NCI-H82 (cell line): ENCODE measurements at regions not wholly inside any gene's neighbourhood (a gene's known extent, or its start where the extent isn't known, plus 50 kb on each side); places are given as distances from the start of the nearest gene placed in this dataset.

Experiments used
- DNase-seq: peaks from one replicate; lab custom pipeline; 2025; lab: John Stamatoyannopoulos, UW

DNA sequence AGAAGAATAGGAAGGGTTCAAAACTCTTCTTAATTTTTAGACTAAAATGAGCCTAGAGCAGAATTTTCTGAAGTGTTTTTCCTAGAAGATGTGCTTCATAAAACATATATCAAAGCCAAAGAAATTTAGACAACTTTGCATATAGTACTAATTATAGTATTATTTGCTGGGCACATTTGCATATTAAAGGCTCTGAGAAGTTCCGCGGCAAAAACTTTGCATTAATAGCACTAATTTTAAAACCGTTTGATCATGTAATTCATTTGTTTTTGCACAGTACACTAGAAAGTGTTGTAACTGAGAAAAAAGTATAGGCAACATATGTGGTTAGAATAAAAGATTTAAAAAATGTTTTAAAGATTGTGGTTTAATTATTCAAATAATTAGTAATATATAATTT, 412.0 kb upstream of the NR2F2 start:
- no peak for DNase-seq

DNA sequence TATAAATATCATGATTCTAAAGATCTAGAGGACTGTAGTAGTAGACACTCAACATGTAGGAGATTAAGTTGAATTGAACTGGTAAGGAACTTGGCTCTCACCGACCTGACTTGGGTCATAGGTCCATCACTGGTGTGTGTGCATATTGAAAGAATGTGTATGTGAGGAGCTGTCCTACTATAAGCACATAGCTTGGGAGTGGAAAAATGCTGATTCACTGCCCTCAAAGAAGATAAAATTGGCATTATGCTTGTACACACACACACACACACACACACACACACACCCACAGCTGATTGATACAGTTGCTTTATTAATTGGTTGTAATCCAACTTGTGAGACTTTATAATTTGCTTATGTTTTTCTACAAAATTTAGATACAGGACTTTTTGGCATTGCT, 411.0 kb upstream of the NR2F2 start:
- no peak for DNase-seq

DNA sequence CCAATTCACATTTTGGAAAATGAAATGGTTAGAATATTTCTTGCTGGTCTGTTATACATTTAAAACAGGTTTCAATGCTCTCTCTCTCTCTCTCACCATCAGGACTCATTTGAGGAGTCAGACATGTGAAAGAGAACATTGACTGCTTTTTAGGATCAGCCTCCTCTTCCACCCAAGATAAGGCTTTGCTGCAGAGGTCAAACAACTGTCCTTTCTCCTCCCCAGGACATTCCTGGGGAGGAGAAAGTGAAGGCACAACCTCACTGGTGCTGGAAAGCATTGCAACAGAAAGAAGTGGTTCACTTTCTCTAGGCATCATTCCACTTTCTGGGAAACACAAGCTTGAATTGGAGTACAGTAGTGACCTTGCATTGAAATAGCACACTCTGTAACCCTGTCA, 409.1 kb upstream of the NR2F2 start:
- DNase-seq, result no peak

DNA sequence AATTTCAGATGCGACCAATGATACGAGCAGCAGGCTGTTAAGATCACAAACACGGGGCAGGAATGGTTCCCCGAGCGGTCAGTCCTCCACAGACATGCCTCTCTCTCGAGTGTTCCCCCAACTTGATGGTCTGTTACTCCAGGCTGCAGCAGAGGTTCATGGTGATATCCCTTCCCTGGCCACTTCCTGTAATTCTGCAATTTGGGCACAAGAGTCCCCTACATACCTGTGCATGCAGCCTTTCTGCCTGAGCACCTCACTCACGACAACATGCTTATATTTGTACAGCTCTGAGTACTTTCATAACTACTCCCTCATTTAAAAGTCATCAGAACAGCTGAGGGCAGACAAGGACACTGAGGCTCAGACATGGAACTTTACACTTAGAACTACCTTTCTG, 408.1 kb upstream of the NR2F2 start:
- DNase-seq, result no peak

DNA sequence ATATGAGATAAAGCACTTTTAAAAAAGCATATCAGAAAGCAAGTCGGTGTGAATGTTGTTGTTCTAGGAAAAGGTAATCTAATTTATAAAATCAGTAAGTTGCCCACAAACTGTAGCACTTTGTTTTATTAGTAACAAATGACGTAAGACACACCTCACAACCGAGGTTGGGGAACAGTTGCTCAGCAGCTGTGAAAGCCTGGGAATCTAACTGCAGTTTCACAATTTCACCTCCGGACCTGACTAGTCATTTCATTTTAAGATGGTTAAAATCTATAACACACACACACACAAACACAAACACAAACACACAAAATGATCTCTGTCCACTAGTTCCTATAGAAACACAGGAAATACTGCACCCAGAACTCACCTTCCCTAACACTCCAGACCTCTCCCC, 406.7 kb upstream of the NR2F2 start:
- no peak for DNase-seq

DNA sequence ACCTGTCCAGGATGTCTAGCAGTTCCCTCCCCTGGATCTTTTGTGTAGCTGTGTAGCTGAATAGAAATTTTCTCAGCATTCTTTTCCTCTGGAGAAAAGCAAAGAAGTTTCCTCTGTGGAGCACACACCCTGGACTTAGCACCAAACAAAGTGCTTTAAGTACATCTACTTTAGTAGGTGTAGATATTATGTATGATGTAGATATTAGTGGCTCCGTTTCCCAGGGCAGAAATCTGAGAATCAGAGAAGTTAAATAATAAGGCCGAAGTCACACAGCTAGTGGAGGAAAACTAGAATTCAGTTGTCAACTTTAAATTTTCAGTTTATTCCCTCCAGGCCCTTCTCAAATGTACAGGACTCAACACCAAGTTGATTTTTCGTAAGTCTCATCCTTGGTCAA, 401.7 kb upstream of the NR2F2 start:
- DNase-seq, result no peak

DNA sequence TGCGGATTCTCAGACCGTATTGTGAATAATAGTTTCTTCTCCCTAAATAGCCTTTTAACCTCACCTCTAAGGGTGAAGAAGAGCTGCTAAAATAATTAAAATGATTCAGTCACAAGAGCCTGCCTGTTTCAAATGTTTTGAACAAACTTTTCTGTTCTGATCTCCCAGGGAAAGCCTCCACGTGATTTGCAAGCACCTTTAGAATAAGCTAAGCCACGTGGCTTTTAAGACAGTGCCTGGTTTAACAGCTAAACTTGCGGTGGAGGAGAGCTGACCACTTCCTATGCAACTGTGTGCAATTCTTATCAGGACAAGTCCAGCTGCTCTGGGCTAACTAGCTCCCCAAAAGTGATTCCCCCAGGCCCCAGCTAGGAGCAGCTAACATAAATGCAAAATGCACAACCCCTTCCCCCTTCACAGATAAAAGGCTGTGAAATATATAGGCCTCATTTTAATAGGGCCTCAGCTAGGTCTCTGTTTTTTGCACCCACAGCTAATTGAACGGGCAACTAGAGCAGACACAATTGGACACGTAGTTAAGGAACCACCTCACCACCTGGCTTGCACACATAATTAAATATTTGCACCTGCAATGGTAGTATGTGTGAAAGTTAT, 401.2 kb upstream of the NR2F2 start:
- DNase-seq, result peak; percentile 43

DNA sequence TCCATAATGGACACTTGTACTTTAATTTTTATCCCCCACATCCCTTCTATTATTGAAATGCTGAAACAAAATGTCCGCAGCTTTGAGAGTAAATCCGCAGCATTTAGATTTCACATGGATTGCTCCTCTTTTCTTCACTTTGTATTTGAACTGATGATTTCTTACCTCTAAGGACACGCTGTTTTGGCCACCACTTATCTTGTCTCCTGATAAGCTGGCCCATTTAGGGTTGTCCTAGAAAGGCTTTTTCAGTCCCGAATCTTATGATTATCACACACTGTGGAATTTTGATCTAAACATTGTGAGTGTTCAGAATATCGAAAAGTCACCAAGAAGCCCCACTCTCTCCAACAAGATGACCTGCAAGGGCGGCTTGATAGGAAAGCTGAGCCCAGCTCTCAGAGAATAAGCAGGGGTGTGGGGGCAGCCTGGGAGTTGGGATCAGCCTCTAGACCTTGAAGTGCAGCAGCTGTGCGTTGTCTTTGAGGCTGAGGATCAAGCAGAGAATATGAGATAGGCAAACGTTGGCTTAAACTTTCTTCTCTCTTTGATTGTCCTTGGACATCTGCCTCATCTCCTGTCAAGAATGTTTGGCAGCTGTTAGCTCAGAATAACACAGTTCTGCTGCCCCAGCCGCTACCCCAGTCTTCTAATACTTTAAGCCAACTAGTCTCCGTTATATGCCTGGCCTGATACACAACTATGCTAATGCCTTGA, 399.7 kb upstream of the NR2F2 start:
- peak; percentile 99 for DNase-seq

DNA sequence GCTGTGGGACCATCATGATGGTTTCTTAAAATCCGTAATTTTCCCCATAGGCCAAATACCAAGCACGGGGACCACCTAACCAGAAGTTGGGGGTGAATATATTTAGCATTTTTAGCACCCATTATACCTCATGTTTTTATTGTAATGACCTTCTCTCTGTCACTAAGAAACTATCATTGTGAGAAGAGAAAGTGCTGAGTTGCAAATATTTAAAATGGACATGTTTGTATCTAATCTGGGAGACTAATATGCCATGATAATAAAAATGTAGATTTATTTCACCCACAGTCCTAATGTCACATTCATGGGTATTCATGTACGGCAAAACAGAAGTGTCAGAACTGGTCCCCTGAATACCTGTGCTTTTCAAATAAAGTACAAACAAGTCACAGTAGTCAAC, 398.9 kb upstream of the NR2F2 start:
- DNase-seq, result no peak

DNA sequence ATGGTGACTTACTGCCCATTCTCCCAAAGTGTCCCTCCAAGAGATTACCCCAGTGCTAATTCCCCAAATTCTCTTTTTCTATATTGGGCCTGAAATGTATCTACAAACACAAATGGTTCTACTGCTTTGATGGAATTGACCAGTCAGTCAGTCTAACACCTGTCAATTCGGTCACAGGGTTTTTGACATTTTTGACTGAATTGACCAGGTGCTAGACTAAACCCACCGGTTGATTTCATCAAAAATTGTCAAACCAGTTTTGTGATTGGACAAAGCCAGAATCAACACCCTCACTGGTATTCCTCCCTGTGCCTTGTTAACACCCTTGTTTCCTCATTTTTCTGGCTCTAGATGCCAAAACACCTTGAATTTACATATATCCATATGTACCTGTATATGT, 398.4 kb upstream of the NR2F2 start:
- no peak for DNase-seq

DNA sequence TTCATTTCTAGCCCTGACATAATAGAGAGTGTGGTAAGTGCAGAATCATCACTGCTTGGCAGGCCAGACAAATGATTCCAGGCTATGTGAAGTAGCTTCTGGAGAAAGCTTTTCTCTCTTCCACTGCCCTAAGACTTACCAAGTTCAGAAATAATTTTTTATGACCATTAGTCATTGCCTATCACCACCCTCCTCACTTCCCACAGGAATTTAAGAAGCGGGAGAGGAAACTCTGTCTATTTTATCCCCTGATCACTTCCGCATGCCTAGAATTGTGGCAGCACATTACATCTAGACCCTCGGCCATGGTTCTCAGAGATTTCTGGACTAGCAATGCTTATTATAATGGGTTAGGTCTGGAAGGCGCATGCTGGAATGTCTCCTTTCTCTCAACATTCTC, 397.8 kb upstream of the NR2F2 start:
- DNase-seq, result no peak

DNA sequence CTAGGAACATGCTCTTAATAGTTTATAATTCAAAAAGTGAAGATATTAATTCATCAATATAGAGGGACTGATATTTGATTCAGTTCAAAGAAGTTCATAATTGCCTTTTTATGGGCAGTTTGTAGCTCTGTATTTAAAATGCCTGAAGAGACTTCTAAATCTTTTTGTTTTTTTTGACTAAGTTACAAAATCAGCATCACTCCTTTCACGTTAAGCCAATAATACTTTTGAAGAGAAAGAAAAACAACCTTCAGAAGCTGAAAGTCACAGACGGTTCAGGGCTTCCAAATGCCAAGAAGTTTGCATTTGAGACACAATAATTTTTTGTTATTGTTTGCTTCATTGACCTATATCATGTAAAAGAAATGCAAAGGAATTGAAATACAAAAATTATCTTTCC, 394.6 kb upstream of the NR2F2 start:
- DNase-seq, result no peak

DNA sequence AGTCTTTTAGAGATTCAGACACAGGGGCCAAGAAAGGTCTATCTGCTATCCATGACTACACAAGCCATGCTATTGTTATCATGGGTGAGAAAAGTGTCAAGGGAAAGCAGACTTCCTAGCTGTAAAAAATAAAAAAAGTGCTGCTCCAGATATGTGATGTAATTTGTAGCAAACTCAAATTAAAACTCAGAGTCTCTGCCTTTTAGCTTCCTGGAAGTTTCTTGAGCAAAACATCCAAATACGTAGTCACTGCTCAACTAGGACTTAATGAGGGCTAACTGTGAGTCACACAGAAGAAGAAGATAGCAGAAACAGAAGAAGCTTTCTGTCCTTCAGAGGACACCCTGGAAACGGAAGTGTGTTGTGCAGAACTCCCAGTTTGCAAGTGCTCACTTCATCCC, 393.4 kb upstream of the NR2F2 start:
- no peak for DNase-seq

DNA sequence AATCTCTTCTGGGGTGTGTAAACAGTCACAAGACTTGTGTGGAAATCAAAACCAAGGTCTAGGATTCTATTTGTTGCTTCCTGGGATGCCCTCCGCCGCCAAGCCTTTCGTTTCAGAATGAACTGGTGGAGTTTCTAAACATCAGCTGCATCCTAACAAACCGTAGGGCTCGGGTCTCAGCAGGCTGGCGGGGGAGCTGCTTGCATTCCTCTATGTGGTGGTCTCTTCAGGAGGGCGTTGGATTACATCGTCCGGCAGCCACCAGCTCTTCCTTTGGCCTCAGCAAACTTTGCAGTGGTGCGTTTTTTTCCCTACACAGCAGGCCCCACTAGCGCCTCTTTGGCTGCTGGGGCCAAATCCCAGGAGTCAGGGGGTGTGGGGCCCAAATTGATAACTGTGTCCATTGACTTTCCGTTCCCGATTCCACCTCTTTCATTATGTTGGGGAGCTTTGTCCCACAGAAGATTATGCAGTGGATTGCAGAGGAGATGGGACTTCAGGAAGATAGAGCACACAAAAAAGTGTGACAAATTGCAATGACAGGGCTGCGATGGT, 390.0 kb upstream of the NR2F2 start:
- no peak for DNase-seq

DNA sequence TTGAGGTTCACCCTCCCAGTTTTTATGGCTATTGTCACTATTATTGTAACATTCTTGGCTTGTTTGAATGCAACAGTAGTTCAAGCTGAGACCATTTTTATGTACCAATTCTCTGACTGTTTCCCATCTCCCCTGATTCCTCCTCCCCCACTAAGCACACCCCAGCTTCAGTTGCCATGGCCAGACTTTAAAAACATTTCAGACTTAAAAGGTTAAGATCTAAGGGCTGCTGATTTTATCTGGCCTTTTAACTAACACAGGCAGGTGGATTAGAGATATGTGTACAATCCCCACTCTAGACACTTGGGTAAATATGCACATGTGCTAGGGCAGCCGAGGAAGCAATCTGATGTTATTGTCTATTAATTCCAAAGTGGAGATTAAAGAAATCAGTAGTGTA, 386.3 kb upstream of the NR2F2 start:
- peak; percentile 51 for DNase-seq

DNA sequence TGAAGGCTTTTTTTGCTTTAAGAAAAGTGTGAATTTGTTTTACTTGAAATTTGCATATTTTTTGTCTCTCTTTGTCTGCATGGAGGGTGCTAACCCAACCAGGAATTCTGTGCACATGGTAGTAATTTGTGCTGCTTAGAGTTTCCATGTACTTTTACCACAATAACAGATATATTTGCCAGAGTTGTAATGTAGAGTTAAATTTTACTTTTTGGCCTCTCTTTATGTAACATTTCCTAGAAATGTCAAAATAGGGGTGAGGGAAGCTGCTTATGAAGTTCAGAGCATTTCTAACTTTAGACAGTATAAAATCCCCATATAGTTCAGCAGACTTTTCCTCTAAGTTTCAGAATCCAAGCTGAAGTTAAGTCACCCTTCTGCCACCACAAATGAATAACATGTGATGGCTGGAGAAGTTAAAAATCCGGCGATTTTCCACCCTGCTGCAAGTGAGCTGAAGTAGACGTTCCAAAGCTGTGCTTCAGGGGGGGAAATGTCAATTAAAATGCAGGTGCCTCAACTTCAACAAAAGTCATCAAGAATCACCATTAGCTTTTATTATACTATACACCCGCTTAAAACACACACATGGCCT, 385.7 kb upstream of the NR2F2 start:
- no peak for DNase-seq

DNA sequence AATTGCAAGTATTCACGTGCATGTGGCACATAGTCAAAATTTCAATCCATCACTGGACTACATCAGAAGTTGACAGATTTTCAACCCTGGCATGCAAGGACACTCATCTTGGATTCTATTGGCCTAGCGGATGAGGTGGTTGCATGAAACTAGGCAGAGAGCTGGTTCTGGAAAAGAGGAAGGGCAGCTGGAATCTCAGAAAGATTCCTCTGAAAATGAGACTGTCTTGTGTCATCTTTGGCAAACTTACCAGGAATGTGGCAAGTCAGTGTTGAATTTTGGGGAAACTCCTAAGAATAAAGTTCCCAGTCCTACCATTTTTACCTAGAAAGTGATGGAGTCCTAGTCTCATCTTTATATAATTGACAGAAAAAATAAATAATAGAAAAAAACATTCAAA, 384.3 kb upstream of the NR2F2 start:
- DNase-seq, result no peak

DNA sequence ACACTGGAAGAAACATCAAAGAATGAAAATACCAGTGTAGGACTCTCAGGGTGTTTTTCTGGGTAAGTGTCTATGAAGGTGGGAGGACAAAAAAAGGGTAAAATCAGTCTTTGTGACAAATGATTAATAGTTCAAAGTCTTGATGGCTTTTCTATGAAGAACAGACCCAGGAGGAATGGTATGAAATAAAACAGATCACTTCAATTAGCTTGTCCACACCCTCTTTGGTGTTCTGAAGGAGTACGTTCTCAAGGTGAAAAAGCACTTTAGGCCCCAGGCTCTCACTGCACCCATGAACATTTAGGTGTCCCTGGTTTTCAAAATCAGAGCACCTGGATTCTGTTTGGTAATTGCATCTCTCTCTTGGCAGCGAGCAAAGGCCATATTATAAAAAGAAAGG, 383.6 kb upstream of the NR2F2 start:
- DNase-seq, result no peak

DNA sequence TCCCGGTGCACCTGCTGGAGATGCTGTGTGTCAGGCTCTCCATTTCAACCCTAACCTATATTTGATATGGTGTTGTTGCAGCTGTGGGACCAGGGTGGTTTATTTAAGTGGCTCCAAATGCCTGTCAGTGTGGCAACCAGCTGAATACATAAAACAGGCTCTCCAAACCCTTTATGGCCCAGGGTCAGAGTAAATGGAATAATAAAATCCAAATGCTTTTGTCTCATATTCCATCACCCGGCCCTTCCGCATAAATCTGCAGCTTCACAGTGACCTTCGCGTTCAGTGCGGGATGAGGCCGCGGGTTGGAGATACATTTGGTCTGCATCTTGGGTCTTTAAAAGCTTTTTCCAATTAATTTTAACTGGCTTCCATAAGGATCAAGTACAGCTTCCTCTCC, 382.1 kb upstream of the NR2F2 start:
- DNase-seq, result no peak

DNA sequence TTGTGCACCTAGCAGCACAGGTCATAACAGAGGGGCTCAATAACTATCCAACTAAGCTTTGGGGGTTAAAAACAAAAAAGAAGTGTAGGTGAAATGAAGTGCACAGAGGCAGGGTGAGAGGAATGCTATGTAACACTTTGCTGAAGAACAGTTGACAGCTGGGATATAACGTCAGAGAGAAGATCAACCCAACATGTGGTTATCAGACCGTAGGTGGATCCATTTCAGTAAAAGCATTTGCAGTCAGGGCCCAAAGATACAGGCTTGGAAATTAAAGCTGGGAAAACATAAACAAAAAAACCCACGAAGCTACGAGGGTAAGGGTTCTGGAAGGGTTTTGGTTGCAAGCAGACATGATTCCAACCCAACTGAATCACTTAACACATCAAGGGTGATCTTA, 377.5 kb upstream of the NR2F2 start:
- no peak for DNase-seq

DNA sequence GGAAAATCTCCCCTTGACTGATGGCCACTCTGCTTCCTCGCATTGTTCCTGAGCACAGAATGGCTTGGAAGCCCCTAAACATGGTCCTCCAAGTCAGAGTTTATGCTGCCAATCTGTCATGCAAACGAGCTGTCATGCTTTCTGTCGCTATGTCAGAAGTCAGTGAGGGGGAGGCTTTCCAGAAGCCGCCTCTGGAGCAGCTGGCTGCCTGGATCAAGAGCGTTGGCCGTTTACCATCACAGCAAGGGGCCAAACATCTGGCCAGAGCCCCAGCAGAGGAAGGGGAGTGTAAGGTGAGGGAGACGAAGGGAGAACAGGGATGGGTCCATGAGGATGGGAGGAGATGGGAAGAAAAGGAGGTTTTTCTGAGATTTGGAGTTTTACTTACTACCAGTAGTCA, 372.6 kb upstream of the NR2F2 start:
- DNase-seq, result no peak

DNA sequence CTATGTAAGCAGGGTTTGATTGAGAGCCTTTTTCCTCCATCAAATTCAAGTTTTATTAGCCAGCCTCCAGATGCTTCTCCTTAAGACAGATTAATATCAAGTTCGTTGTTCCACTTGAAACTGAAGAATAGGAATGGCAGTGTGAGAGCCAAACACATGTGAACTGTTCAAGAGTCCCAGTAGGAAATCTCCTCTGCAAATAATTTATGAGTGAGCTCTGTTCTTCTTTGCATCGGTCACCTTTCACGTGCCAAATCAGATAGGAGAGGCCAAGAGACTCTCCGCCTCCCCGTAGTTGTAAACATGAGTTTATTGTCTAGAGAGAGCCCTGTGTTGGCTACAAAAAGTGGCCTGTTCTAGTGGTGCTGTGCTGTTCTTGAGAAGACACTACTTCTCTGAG, 372.1 kb upstream of the NR2F2 start:
- no peak for DNase-seq

DNA sequence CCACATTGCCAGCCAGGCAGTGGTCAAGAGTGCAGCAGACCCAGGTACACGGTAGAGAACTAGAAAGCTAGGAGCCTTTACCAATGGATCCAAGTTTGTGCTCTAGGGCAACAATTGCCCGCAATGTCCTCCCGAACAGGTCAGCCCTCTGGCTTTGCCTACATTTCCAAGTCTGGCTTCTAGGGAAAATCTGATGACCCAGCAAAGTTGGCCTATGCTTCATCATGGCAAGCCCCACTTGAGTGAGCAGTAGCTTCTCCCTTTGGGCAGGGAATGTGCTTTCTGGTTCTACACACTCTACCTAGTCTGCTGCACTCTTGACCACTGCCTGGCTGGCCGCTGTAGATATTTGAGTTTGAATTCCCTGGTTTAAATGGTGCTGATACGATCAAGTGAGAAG, 361.6 kb upstream of the NR2F2 start:
- DNase-seq, result no peak

DNA sequence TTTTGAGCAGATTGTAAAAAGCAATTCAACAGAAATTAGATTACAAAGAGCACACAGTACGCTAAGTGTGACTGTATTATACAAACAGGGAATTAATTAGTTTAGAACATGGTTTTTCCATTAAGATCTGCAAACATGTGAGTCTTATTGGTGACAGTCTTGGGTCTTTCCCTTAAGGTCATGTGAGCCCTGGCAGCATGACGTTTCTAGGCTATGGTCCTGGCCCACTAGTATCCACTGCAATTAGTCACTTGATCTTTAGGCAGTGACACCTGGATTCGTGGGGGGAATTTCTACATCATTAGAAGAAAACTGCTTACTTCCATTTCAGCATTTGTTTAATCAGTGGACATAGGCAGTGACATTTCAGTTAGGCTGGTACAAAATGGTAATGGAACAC, 360.2 kb upstream of the NR2F2 start:
- no peak for DNase-seq
